ENCODE measurements at regions not wholly inside any gene's neighbourhood (a gene's known extent, or its start where the extent isn't known, plus 50 kb on each side); places are given as distances from the start of the nearest gene placed in this dataset.

DNA sequence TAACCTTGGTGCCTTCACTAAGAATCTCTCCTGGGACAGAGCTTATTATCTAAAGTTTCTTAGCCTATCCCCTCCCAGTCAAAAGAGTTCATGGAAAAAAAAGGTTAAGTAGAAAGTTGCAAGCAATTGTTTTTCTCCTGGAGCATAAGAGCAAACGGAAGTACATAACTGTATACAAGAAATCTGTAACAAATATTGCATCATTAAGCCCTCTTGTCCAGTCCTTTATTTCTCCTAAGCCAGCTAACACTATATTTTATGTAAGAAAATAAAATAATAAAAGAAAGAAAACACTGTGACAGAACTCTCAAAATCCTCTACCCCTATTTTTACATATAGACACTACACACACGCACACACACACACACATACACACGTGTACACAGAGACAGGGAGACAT is 255.3 kb downstream of the NAF1 start:
- Mint-ChIP-seq H3K4me1 (ENCODE audit: low read depth) (no peaks in the 10 kb centered on the region), H3K9me3 (peaks cover 6% of the 10 kb centered on the region), H3K27ac (no peak overlapping the region), H3K36me3 (ENCODE audit: low read depth) (no peaks in the 10 kb centered on the region), H3K4me3 (no peak overlapping the region), H3K27me3 (no peaks in the 10 kb centered on the region)
- Histone ChIP-seq H3K9me3 (ENCODE audit: control insufficient read depth in 1 of 2, insufficient read depth in 1 of 2, low read length in 2 of 2) (peaks cover 4 to 13% of the 10 kb centered on the region in 2 experiments), H3K4me3 (ENCODE audit: low read length) (no peak overlapping the region), H3K36me3 (ENCODE audit: insufficient read depth, low read length) (no peaks in the 10 kb centered on the region), H3K27me3 (ENCODE audit: control insufficient read depth in 1 of 2, insufficient read depth in 2 of 2, low read length in 2 of 2) (no peaks in the 10 kb centered on the region), H3K4me1 (ENCODE audit: insufficient read depth, low read length) (no peaks in the 10 kb centered on the region), H3K27ac (ENCODE audit: low read depth in 1 of 2, low read length in 2 of 2) (no peak overlapping the region)
- ChIA-PET CTCF (no interaction called here), POLR2A (no interaction called here)
- ATAC-seq (ENCODE audit: poor library complexity) (no peak), DNase-seq (no peak)
- intact Hi-C loops (cut with DNase I, micrococcal nuclease), result no loop called here
- TF ChIP-seq, protein P1, sequence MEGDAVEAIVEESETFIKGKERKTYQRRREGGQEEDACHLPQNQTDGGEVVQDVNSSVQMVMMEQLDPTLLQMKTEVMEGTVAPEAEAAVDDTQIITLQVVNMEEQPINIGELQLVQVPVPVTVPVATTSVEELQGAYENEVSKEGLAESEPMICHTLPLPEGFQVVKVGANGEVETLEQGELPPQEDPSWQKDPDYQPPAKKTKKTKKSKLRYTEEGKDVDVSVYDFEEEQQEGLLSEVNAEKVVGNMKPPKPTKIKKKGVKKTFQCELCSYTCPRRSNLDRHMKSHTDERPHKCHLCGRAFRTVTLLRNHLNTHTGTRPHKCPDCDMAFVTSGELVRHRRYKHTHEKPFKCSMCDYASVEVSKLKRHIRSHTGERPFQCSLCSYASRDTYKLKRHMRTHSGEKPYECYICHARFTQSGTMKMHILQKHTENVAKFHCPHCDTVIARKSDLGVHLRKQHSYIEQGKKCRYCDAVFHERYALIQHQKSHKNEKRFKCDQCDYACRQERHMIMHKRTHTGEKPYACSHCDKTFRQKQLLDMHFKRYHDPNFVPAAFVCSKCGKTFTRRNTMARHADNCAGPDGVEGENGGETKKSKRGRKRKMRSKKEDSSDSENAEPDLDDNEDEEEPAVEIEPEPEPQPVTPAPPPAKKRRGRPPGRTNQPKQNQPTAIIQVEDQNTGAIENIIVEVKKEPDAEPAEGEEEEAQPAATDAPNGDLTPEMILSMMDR (IDR thresholded peaks at IDR 0.05), result no peak

DNA sequence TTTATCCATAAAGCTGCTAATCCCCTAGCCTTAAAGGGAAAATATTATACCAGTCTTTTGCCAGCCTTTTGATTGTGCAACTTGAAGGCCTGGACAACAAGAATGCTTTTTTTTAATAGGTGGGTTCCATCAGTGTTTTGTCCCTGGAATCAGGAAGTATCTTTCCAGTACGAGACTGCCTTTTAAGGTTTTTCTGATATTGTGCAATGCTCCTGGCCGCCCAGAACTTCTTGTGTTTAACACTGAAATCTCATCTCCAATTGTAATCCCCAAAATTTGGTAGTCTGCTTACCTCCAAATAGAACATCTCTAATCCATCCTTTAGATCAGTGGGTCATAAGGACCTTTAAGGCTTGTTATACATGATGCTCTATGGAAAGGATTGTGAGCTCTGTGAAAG is 256.7 kb downstream of the NAF1 start:
- peaks cover 2% of the 10 kb centered on the region for H3K9me3 Mint-ChIP-seq
- Histone ChIP-seq H3K27ac (ENCODE audit: low read depth in 1 of 2, low read length in 2 of 2) (no peak overlapping the region), H3K36me3 (ENCODE audit: insufficient read depth, low read length) (no peaks in the 10 kb centered on the region), H3K4me3 (ENCODE audit: low read length) (no peak overlapping the region), H3K9me3 (ENCODE audit: control insufficient read depth in 1 of 2, insufficient read depth in 1 of 2, low read length in 2 of 2) (peaks cover 12 to 14% of the 10 kb centered on the region in 2 experiments), H3K27me3 (ENCODE audit: control insufficient read depth in 1 of 2, insufficient read depth in 2 of 2, low read length in 2 of 2) (no peaks in the 10 kb centered on the region), H3K4me1 (ENCODE audit: insufficient read depth, low read length) (no peaks in the 10 kb centered on the region)
- ChIA-PET CTCF (no interaction called here), POLR2A (no interaction called here)
- no peaks in the 10 kb centered on the region for H3K27me3 Mint-ChIP-seq
- intact Hi-C loops (cut with DNase I, micrococcal nuclease), result no loop called here
- TF ChIP-seq, protein P1 (IDR thresholded peaks at IDR 0.05), result no peak
- no peak for ATAC-seq (ENCODE audit: poor library complexity)
- no peaks in the 10 kb centered on the region for H3K4me1 Mint-ChIP-seq (ENCODE audit: low read depth)
- H3K27ac Mint-ChIP-seq, result no peak overlapping the region
- H3K4me3 Mint-ChIP-seq, result no peak overlapping the region
- DNase-seq, result no peak
- no peaks in the 10 kb centered on the region for H3K36me3 Mint-ChIP-seq (ENCODE audit: low read depth)

DNA sequence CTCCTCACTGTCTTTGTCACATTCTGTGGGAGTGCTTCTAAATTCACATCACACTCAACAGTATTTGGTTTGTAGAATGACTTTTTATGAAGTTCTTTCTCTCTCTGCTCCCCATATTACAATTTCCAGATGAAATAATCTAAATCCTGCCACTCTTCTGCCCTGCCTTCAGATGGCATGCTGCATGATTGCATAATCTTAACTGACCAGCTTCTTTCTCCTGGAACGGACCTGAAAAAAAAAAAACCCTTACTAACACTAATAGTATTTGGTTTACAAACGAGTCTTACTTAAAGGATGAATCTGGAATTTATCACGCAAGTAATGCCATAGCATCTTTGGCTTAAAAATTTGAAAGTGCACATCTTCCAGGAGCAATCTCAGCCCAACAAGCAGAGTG is 272.3 kb downstream of the NAF1 start:
- Mint-ChIP-seq H3K9me3 (no peaks in the 10 kb centered on the region), H3K27ac (no peak overlapping the region), H3K4me1 (ENCODE audit: low read depth) (no peaks in the 10 kb centered on the region), H3K4me3 (no peak overlapping the region), H3K36me3 (ENCODE audit: low read depth) (no peaks in the 10 kb centered on the region), H3K27me3 (no peaks in the 10 kb centered on the region)
- ChIA-PET POLR2A (no interaction called here), CTCF (no interaction called here)
- Histone ChIP-seq H3K4me1 (ENCODE audit: insufficient read depth, low read length) (no peaks in the 10 kb centered on the region), H3K27me3 (ENCODE audit: control insufficient read depth in 1 of 2, insufficient read depth in 2 of 2, low read length in 2 of 2) (no peaks in the 10 kb centered on the region), H3K36me3 (ENCODE audit: insufficient read depth, low read length) (no peaks in the 10 kb centered on the region), H3K27ac (ENCODE audit: low read depth in 1 of 2, low read length in 2 of 2) (no peak overlapping the region), H3K4me3 (ENCODE audit: low read length) (no peak overlapping the region), H3K9me3 (ENCODE audit: control insufficient read depth in 1 of 2, insufficient read depth in 1 of 2, low read length in 2 of 2) (no peaks in the 10 kb centered on the region)
- intact Hi-C loops (cut with DNase I, micrococcal nuclease), result no loop called here
- DNase-seq (no peak), ATAC-seq (ENCODE audit: poor library complexity) (no peak)
- TF ChIP-seq, protein P1 (IDR thresholded peaks at IDR 0.05), result no peak
